Gastroesophageal sphincter (tissue), 4 donors: ENCODE measurements at regions not wholly inside any gene's neighbourhood (a gene's known extent, or its start where the extent isn't known, plus 50 kb on each side); places are given as distances from the start of the nearest gene placed in this dataset.

Experiments
- ATAC-seq: fragments of 150-250 bp; one replicate; pipeline ENCODE4 v1.9.1; 2016; ENCODE audit warnings: mild to moderate bottlenecking, moderate library complexity
- H3K27ac ChIP-seq, 4 donors: fragments of 200-600 bp; sonication (generic) in 3 of 4; 1 replicate in 3 of 4; 2 replicates in 1 of 4; pipeline ENCODE4 v1.5.1; 2016 to 2019
- H3K27me3 ChIP-seq: fragments of 200-600 bp; sonication (generic); one replicate; pipeline ENCODE4 v1.5.1; 2019
- H3K36me3 ChIP-seq, 2 donors: fragments of 200-600 bp; sonication (generic); one replicate each; pipeline ENCODE4 v1.5.1; 2019; ENCODE audit warnings: control low read depth in 1 of 2
- H3K4me1 ChIP-seq, 3 donors: fragments of 200-600 bp; sonication (generic); 1 replicate in 2 of 3; 2 replicates in 1 of 3; pipeline ENCODE4 v1.5.1; 2016 to 2019; ENCODE audit warnings: control low read depth in 2 of 3
- H3K4me3 ChIP-seq, 2 donors: fragments of 200-600 bp; sonication (generic); one replicate each; pipeline ENCODE4 v1.5.1; 2019; ENCODE audit warnings: mild to moderate bottlenecking in 1 of 2, moderate library complexity in 1 of 2
- H3K9me3 ChIP-seq, 3 donors: fragments of 200-600 bp; sonication (generic); one replicate each; pipeline ENCODE4 v1.5.1; 2017 to 2019; ENCODE audit warnings: control low read depth in 2 of 3
- CTCF ChIP-seq, 4 experiments: fragments of 200-600 bp in 2 of 4; fragments of 450-650 bp in 2 of 4; sonication (generic) in 1 of 4; IDR thresholded peaks; one replicate each; pipeline ENCODE4 v1.5.1; 2017 to 2019; ENCODE audit warnings: antibody characterized with exemption in 4 of 4, mild to moderate bottlenecking in 2 of 4, moderate library complexity in 2 of 4
- EP300 ChIP-seq: sonication (generic); formaldehyde crosslinking; IDR thresholded peaks from one replicate; pipeline ENCODE4 v1.6.1; 2017; ENCODE audit warnings: antibody characterized with exemption, mild to moderate bottlenecking
- POLR2A ChIP-seq, 2 donors: fragments of 450-650 bp; IDR thresholded peaks; one replicate each; pipeline ENCODE4 v1.6.1; 2017; ENCODE audit warnings: antibody characterized with exemption in 2 of 2, mild to moderate bottlenecking in 2 of 2, moderate library complexity in 1 of 2
- POLR2AphosphoS5 ChIP-seq: sonication (generic); formaldehyde crosslinking; IDR thresholded peaks from one replicate; pipeline ENCODE4 v1.6.1; 2017; ENCODE audit warnings: antibody characterized with exemption
- WGBS, 2 donors: methylation state at CpG; one replicate each; pipeline ENCODE4 v1.1.5; 2018; ENCODE audit warnings: low coverage in 1 of 2; 5-methylcytosine and 5-hydroxymethylcytosine counted together

GRCh38 chr3:73950865-73951558 is 326.3 kb upstream of the PDZRN3 start:
- H3K36me3 ChIP-seq = no peaks in the 10 kb centered on the region
- ATAC-seq = no peak
- no peak overlapping the region for H3K4me3 ChIP-seq
- H3K4me1 ChIP-seq = no peaks in the 10 kb centered on the region
- no peaks in the 10 kb centered on the region for H3K9me3 ChIP-seq
- WGBS, 2 donors = 37 to 38% methylated on average over 2 to 4 of the region's 4 CpGs
- TF ChIP-seq POLR2A (IDR thresholded peaks at IDR 0.05) (no peak), EP300 (no peak), POLR2AphosphoS5 (no peak), CTCF (IDR thresholded peaks at IDR 0.05) (no peak)
- no peak overlapping the region for H3K27ac ChIP-seq
- no peaks in the 10 kb centered on the region for H3K27me3 ChIP-seq

- ATAC-seq = no peak
- H3K9me3 ChIP-seq = no peaks in the 10 kb centered on the region
- no peaks in the 10 kb centered on the region for H3K27me3 ChIP-seq
- 79% methylated on average over 4 of the region's 4 CpGs; no CpG with 5 or more reads in 1 of the 2 donors for WGBS, 2 donors
- H3K4me1 ChIP-seq = no peaks in the 10 kb centered on the region
- H3K36me3 ChIP-seq = no peaks in the 10 kb centered on the region
- TF ChIP-seq CTCF (IDR thresholded peaks at IDR 0.05) (no peak), EP300 (no peak), POLR2AphosphoS5 (no peak), POLR2A (IDR thresholded peaks at IDR 0.05) (no peak)
- H3K27ac ChIP-seq = no peak overlapping the region
- H3K4me3 ChIP-seq = no peak overlapping the region
Measured at GRCh38 chr3:73945541-73945940, 320.8 kb upstream of the PDZRN3 start.

GRCh38 chr3:73939985-73940384 is 315.2 kb upstream of the PDZRN3 start:
- no peaks in the 10 kb centered on the region for H3K4me1 ChIP-seq
- no peak for ATAC-seq
- no peaks in the 10 kb centered on the region for H3K27me3 ChIP-seq
- no peak overlapping the region for H3K27ac ChIP-seq
- TF ChIP-seq POLR2A (IDR thresholded peaks at IDR 0.05) = no peak
- no peak for TF ChIP-seq CTCF (IDR thresholded peaks at IDR 0.05)
- no peak for TF ChIP-seq POLR2AphosphoS5
- no peak for TF ChIP-seq EP300
- H3K36me3 ChIP-seq = no peaks in the 10 kb centered on the region
- no peaks in the 10 kb centered on the region for H3K9me3 ChIP-seq
- H3K4me3 ChIP-seq = no peak overlapping the region

- ATAC-seq = no peak
- TF ChIP-seq EP300 (no peak), POLR2A (IDR thresholded peaks at IDR 0.05) (no peak), POLR2AphosphoS5 (no peak), CTCF (IDR thresholded peaks at IDR 0.05) (no peak)
- H3K27ac ChIP-seq = no peak overlapping the region
- WGBS, 2 donors = 48 to 57% methylated on average over 2 to 3 of the region's 3 CpGs
- H3K4me3 ChIP-seq = no peak overlapping the region
- no peaks in the 10 kb centered on the region for H3K27me3 ChIP-seq
- no peaks in the 10 kb centered on the region for H3K9me3 ChIP-seq
- H3K4me1 ChIP-seq = no peaks in the 10 kb centered on the region
- no peaks in the 10 kb centered on the region for H3K36me3 ChIP-seq
Measured at GRCh38 chr3:73933585-73933984, 308.8 kb upstream of the PDZRN3 start.

GRCh38 chr3:73927203-73927570 is 302.4 kb upstream of the PDZRN3 start:
- Histone ChIP-seq H3K27me3 (no peaks in the 10 kb centered on the region), H3K27ac (no peak overlapping the region), H3K4me3 (no peak overlapping the region), H3K9me3 (no peaks in the 10 kb centered on the region), H3K4me1 (no peaks in the 10 kb centered on the region), H3K36me3 (no peaks in the 10 kb centered on the region)
- TF ChIP-seq EP300 = no peak
- TF ChIP-seq CTCF (IDR thresholded peaks at IDR 0.05) = no peak
- no peak for TF ChIP-seq POLR2AphosphoS5
- TF ChIP-seq POLR2A (IDR thresholded peaks at IDR 0.05) = no peak
- no peak for ATAC-seq
- 55 to 65% methylated on average over 4 of the region's 4 CpGs for WGBS, 2 donors
